WTC11 (cell line): ENCODE measurements at regions not wholly inside any gene's neighbourhood (a gene's known extent, or its start where the extent isn't known, plus 50 kb on each side); places are given as distances from the start of the nearest gene placed in this dataset.

Experiments used
- ATAC-seq: fragments of 200-7000 bp; cut with Tn5 transposase; 2 replicates; pipeline ENCODE4 v1.10.0; 2021; ENCODE audit warnings: mild to moderate bottlenecking, moderate library complexity
- CTCF ChIA-PET: fragments of 300-600 bp; sonication (Branson Sonifier 250); formaldehyde crosslinking; loops from one replicate; lab custom pipeline; 2021; ENCODE audit warnings: antibody characterized with exemption; lab: Charles Lee
- POLR2A ChIA-PET: fragments of 350-600 bp; sonication (Branson Sonifier 250); formaldehyde crosslinking; loops from one replicate; lab custom pipeline; 2021; ENCODE audit warnings: antibody characterized with exemption; lab: Charles Lee
- DNase-seq: peaks from one replicate; pipeline ENCODE4 v3.0.0; 2021; ENCODE audit warnings: low spot score
- H3K27ac Mint-ChIP-seq: 2 replicates; pipeline ENCODE4 v1.8.0; 2021; ENCODE audit warnings: mixed read lengths
- H3K27me3 Mint-ChIP-seq: 2 replicates; pipeline ENCODE4 v1.8.0; 2021; ENCODE audit warnings: low read depth, mild to moderate bottlenecking, moderate library complexity, mixed read lengths
- H3K36me3 Mint-ChIP-seq: 2 replicates; pipeline ENCODE4 v1.8.0; 2021; ENCODE audit warnings: mixed read lengths
- H3K4me1 Mint-ChIP-seq: 2 replicates; pipeline ENCODE4 v1.8.0; 2022; ENCODE audit warnings: mixed read lengths
- H3K4me3 Mint-ChIP-seq: 2 replicates; pipeline ENCODE4 v1.8.0; 2021; ENCODE audit warnings: mild to moderate bottlenecking, moderate library complexity, mixed read lengths
- H3K9me3 Mint-ChIP-seq: 2 replicates; pipeline ENCODE4 v1.8.0; 2021; ENCODE audit warnings: mixed read lengths
- CREB1 ChIP-seq: sonication (generic); formaldehyde crosslinking; IDR thresholded peaks from 2 replicates; pipeline ENCODE4 v1.8.0; 2023; ENCODE audit warnings: mild to moderate bottlenecking, missing genetic modification reagents
- ELF4 ChIP-seq: sonication (generic); formaldehyde crosslinking; IDR thresholded peaks from 2 replicates; pipeline ENCODE4 v1.8.1; 2022; ENCODE audit warnings: low read depth, mild to moderate bottlenecking, moderate library complexity, missing genetic modification reagents
- ESRRA ChIP-seq: sonication (generic); formaldehyde crosslinking; IDR thresholded peaks from 2 replicates; pipeline ENCODE4 v1.8.1; 2022; ENCODE audit warnings: mild to moderate bottlenecking, missing genetic modification reagents, borderline replicate concordance
- FOXP1 ChIP-seq: sonication (generic); formaldehyde crosslinking; IDR thresholded peaks from 2 replicates; pipeline ENCODE4 v1.8.0; 2022; ENCODE audit warnings: missing genetic modification reagents, mild to moderate bottlenecking, moderate library complexity, borderline replicate concordance
- IRF2 ChIP-seq: sonication (generic); formaldehyde crosslinking; IDR thresholded peaks from 2 replicates; pipeline ENCODE4 v1.8.0; 2022; ENCODE audit warnings: low read depth, missing genetic modification reagents, borderline replicate concordance
- MYBL2 ChIP-seq: sonication (generic); formaldehyde crosslinking; IDR thresholded peaks from 2 replicates; pipeline ENCODE4 v1.8.1; 2023; ENCODE audit warnings: mild to moderate bottlenecking, moderate library complexity, missing genetic modification reagents
- NR2C2 ChIP-seq: sonication (generic); formaldehyde crosslinking; IDR thresholded peaks from 2 replicates; pipeline ENCODE4 v1.8.0; 2022; ENCODE audit warnings: mild to moderate bottlenecking, missing genetic modification reagents
- RORB ChIP-seq: fragments of 250-450 bp; sonication (Bioruptor Pico); IDR thresholded peaks from 2 replicates; pipeline ENCODE4 v1.9.0; 2021; ENCODE audit warnings: mild to moderate bottlenecking
- TEAD4 ChIP-seq: sonication (generic); formaldehyde crosslinking; IDR thresholded peaks from 2 replicates; pipeline ENCODE4 v1.8.0; 2022; ENCODE audit warnings: mild to moderate bottlenecking, missing genetic modification reagents
- ZNF263 ChIP-seq: sonication (generic); formaldehyde crosslinking; IDR thresholded peaks from 2 replicates; pipeline ENCODE4 v1.8.1; 2022; ENCODE audit warnings: low read depth, mild to moderate bottlenecking, moderate library complexity, missing genetic modification reagents
- ZNF317 ChIP-seq: sonication (generic); formaldehyde crosslinking; IDR thresholded peaks from 2 replicates; pipeline ENCODE4 v1.8.1; 2023; ENCODE audit warnings: low read depth, mild to moderate bottlenecking, moderate library complexity, missing genetic modification reagents, borderline replicate concordance
- ZNF416 ChIP-seq: fragments of 250-450 bp; sonication (Bioruptor Pico); IDR thresholded peaks from 2 replicates; pipeline ENCODE4 v1.9.0; 2021; ENCODE audit warnings: mild to moderate bottlenecking, inconsistent platforms
- ZNF671 ChIP-seq: fragments of 250-450 bp; sonication (Bioruptor Pico); IDR thresholded peaks from 2 replicates; pipeline ENCODE4 v1.8.0; 2021; ENCODE audit warnings: mild to moderate bottlenecking
- TF ChIP-seq, protein P1 (sequence below): sonication (generic); formaldehyde crosslinking; IDR thresholded peaks from 2 replicates; pipeline ENCODE4 v1.8.1; 2023; ENCODE audit warnings: mild to moderate bottlenecking, missing genetic modification reagents, moderate library complexity
- TF ChIP-seq, protein P2 (sequence below): sonication (generic); formaldehyde crosslinking; conservative IDR thresholded peaks from 2 replicates; pipeline ENCODE4 v1.8.1; 2022; ENCODE audit warnings: mild to moderate bottlenecking, missing genetic modification reagents
- TF ChIP-seq, protein P3 (sequence below): fragments of 250-450 bp; sonication (Bioruptor Pico); IDR thresholded peaks from 2 replicates; pipeline ENCODE4 v1.9.0; 2021; ENCODE audit warnings: mild to moderate bottlenecking, borderline replicate concordance
- TF ChIP-seq, protein P4 (sequence below): fragments of 250-450 bp; sonication (Bioruptor Pico); IDR thresholded peaks from 2 replicates; pipeline ENCODE4 v1.9.0; 2021; ENCODE audit warnings: mild to moderate bottlenecking
- TF ChIP-seq, protein P5 (sequence below): fragments of 250-450 bp; sonication (Bioruptor Pico); IDR thresholded peaks from 2 replicates; pipeline ENCODE4 v1.9.0; 2021; ENCODE audit warnings: moderate library complexity, mild to moderate bottlenecking, inconsistent platforms, borderline replicate concordance
- TF ChIP-seq, protein P6 (sequence below): sonication (generic); formaldehyde crosslinking; IDR thresholded peaks from 2 replicates; pipeline ENCODE4 v1.8.1; 2022; ENCODE audit warnings: low read depth, missing genetic modification reagents, borderline replicate concordance

DNA sequence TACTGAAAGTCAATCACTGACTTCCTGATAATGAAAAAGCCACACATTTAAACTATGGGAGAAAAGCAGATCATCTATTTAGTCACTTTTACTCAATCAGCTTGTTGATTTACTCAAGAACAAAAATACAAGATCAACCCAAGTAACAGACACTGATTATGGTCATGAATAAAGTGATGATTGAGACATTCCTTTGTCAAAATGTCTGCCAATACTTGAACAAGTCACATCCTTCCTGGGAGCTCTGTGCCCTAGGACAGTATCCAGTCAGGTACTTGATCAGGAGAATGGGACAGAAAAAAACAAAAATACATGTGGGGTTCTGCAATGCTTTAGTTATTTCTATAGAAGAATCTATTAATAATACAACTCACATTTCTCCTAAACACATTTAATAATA, 150.0 kb upstream of the NEBL start (continued):
- TF ChIP-seq, protein P1, sequence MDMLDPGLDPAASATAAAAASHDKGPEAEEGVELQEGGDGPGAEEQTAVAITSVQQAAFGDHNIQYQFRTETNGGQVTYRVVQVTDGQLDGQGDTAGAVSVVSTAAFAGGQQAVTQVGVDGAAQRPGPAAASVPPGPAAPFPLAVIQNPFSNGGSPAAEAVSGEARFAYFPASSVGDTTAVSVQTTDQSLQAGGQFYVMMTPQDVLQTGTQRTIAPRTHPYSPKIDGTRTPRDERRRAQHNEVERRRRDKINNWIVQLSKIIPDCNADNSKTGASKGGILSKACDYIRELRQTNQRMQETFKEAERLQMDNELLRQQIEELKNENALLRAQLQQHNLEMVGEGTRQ = no peak
- TF ChIP-seq MYBL2 (CRISPR knock-in tag) (no peak), ZNF317 (CRISPR knock-in tag) (no peak), ZNF671 (CRISPR knock-in tag) (no peak), FOXP1 (no peak), ZNF263 (no peak), ZNF416 (no peak)

DNA sequence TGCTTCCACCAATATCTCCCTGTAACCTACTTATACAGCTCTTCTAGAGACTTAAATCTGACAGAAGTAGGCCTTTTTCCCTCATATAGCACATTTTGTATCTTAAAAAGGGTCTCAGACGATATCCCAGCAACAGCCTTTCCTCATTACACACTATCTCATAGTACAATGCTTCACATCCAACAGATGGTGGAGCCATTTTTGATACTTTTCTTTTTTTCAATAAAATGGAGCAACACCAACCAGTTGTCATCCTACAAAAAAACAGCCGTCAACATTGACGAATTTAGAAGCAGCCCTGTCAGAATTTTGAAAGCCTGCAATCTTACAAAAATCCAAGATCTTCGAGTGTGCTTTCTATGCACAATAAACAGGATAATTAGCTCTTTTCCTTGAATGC, 145.9 kb upstream of the NEBL start:
- CTCF ChIA-PET = interaction anchor here (1.2 kb wide), 1 partner anchor 15 kb away, joined by 3 read pairs; no protein-coding TSS in a partner anchor
- DNase-seq (no peak), ATAC-seq (no peak)
- Mint-ChIP-seq H3K9me3 (peaks cover 10% of the 10 kb centered on the region), H3K4me1 (peaks cover 12% of the 10 kb centered on the region), H3K27me3 (no peaks in the 10 kb centered on the region), H3K36me3 (peaks cover 6% of the 10 kb centered on the region; the same call in 1 of the 2 replicates), H3K4me3 (no peak overlapping the region), H3K27ac (no peak overlapping the region)
- POLR2A ChIA-PET = no interaction called here
- TF ChIP-seq RORB (CRISPR knock-in tag) = no peak
- no peak for TF ChIP-seq ZNF671 (CRISPR knock-in tag)
- TF ChIP-seq ESRRA (CRISPR knock-in tag) = no peak
- no peak for TF ChIP-seq TEAD4 (CRISPR knock-in tag)
- no peak for TF ChIP-seq IRF2 (CRISPR knock-in tag)
- TF ChIP-seq, protein P2, sequence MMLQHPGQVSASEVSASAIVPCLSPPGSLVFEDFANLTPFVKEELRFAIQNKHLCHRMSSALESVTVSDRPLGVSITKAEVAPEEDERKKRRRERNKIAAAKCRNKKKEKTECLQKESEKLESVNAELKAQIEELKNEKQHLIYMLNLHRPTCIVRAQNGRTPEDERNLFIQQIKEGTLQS (CRISPR knock-in tag) = no peak
- TF ChIP-seq, protein P3, sequence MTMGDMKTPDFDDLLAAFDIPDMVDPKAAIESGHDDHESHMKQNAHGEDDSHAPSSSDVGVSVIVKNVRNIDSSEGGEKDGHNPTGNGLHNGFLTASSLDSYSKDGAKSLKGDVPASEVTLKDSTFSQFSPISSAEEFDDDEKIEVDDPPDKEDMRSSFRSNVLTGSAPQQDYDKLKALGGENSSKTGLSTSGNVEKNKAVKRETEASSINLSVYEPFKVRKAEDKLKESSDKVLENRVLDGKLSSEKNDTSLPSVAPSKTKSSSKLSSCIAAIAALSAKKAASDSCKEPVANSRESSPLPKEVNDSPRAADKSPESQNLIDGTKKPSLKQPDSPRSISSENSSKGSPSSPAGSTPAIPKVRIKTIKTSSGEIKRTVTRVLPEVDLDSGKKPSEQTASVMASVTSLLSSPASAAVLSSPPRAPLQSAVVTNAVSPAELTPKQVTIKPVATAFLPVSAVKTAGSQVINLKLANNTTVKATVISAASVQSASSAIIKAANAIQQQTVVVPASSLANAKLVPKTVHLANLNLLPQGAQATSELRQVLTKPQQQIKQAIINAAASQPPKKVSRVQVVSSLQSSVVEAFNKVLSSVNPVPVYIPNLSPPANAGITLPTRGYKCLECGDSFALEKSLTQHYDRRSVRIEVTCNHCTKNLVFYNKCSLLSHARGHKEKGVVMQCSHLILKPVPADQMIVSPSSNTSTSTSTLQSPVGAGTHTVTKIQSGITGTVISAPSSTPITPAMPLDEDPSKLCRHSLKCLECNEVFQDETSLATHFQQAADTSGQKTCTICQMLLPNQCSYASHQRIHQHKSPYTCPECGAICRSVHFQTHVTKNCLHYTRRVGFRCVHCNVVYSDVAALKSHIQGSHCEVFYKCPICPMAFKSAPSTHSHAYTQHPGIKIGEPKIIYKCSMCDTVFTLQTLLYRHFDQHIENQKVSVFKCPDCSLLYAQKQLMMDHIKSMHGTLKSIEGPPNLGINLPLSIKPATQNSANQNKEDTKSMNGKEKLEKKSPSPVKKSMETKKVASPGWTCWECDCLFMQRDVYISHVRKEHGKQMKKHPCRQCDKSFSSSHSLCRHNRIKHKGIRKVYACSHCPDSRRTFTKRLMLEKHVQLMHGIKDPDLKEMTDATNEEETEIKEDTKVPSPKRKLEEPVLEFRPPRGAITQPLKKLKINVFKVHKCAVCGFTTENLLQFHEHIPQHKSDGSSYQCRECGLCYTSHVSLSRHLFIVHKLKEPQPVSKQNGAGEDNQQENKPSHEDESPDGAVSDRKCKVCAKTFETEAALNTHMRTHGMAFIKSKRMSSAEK (CRISPR knock-in tag) = no peak
- TF ChIP-seq, protein P4, sequence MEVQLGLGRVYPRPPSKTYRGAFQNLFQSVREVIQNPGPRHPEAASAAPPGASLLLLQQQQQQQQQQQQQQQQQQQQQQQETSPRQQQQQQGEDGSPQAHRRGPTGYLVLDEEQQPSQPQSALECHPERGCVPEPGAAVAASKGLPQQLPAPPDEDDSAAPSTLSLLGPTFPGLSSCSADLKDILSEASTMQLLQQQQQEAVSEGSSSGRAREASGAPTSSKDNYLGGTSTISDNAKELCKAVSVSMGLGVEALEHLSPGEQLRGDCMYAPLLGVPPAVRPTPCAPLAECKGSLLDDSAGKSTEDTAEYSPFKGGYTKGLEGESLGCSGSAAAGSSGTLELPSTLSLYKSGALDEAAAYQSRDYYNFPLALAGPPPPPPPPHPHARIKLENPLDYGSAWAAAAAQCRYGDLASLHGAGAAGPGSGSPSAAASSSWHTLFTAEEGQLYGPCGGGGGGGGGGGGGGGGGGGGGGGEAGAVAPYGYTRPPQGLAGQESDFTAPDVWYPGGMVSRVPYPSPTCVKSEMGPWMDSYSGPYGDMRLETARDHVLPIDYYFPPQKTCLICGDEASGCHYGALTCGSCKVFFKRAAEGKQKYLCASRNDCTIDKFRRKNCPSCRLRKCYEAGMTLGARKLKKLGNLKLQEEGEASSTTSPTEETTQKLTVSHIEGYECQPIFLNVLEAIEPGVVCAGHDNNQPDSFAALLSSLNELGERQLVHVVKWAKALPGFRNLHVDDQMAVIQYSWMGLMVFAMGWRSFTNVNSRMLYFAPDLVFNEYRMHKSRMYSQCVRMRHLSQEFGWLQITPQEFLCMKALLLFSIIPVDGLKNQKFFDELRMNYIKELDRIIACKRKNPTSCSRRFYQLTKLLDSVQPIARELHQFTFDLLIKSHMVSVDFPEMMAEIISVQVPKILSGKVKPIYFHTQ (CRISPR knock-in tag) = no peak
- TF ChIP-seq, protein P5, sequence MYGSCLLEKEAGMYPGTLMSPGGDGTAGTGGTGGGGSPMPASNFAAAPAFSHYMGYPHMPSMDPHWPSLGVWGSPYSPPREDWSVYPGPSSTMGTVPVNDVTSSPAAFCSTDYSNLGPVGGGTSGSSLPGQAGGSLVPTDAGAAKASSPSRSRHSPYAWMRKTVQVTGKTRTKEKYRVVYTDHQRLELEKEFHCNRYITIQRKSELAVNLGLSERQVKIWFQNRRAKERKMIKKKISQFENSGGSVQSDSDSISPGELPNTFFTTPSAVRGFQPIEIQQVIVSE (CRISPR knock-in tag) = no peak
- TF ChIP-seq ELF4 (CRISPR knock-in tag) = no peak
- TF ChIP-seq, protein P6, sequence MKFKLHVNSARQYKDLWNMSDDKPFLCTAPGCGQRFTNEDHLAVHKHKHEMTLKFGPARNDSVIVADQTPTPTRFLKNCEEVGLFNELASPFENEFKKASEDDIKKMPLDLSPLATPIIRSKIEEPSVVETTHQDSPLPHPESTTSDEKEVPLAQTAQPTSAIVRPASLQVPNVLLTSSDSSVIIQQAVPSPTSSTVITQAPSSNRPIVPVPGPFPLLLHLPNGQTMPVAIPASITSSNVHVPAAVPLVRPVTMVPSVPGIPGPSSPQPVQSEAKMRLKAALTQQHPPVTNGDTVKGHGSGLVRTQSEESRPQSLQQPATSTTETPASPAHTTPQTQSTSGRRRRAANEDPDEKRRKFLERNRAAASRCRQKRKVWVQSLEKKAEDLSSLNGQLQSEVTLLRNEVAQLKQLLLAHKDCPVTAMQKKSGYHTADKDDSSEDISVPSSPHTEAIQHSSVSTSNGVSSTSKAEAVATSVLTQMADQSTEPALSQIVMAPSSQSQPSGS (CRISPR knock-in tag) = no peak
- TF ChIP-seq CREB1 (CRISPR knock-in tag) = no peak
- TF ChIP-seq NR2C2 = no peak
